CD14-positive monocyte (primary cell): ENCODE measurements at regions not wholly inside any gene's neighbourhood (a gene's known extent, or its start where the extent isn't known, plus 50 kb on each side); places are given as distances from the start of the nearest gene placed in this dataset.

Experiments used
- DNase-seq, 3 donors: peaks; one replicate each; pipeline ENCODE4 v3.0.0-alpha.2; 2011 to 2022
- H2AFZ ChIP-seq: 2 replicates; pipeline ENCODE4 v1.6.0; 2012; ENCODE audit warnings: mild to moderate bottlenecking, low read depth, low read length, inconsistent platforms; ENCODE audit not compliant: insufficient read depth, poor library complexity, severe bottlenecking
- H3K27ac ChIP-seq, 2 donors: 1 replicate in 1 of 2; 2 replicates in 1 of 2; pipeline ENCODE4 v1.5.1; 2012 to 2013; ENCODE audit warnings: low read length in 2 of 2, control low read depth in 1 of 2, inconsistent platforms in 1 of 2, low read depth in 1 of 2, mild to moderate bottlenecking in 1 of 2
- H3K27me3 ChIP-seq, 2 donors: one replicate each; pipeline versions ENCODE4 v1.6.0 to v1.6.1; 2011 to 2013; ENCODE audit warnings: low read length in 2 of 2; ENCODE audit not compliant: control insufficient read depth in 2 of 2, insufficient read depth in 2 of 2
- H3K36me3 ChIP-seq, 2 donors: replicated peaks in 1 of 2; 1 replicate in 1 of 2; 2 replicates in 1 of 2; pipeline versions ENCODE4 v1.5.1 to v1.6.1; 2012 to 2013; ENCODE audit warnings: low read length in 2 of 2, control low read depth in 1 of 2, inconsistent platforms in 1 of 2, mild to moderate bottlenecking in 1 of 2; ENCODE audit not compliant: insufficient read depth in 2 of 2, control insufficient read depth in 1 of 2
- H3K4me1 ChIP-seq, 2 donors: 1 replicate in 1 of 2; 2 replicates in 1 of 2; pipeline versions ENCODE4 v1.5.1 to v1.6.1; 2012 to 2013; ENCODE audit warnings: low read length in 2 of 2, control low read depth in 1 of 2, inconsistent platforms in 1 of 2, mild to moderate bottlenecking in 1 of 2, moderate library complexity in 1 of 2; ENCODE audit not compliant: insufficient read depth in 2 of 2, control insufficient read depth in 1 of 2
- H3K4me2 ChIP-seq: replicated peaks from 2 replicates; pipeline ENCODE3; 2012; ENCODE audit warnings: low read length, moderate library complexity, mild to moderate bottlenecking; ENCODE audit not compliant: poor library complexity, severe bottlenecking; ENCODE audit errors: extremely low read depth
- H3K4me3 ChIP-seq, 3 experiments: fragments of 200-600 bp in 1 of 3; sonication (generic) in 1 of 3; replicated peaks in 1 of 3; 1 replicate in 2 of 3; 2 replicates in 1 of 3; pipeline ENCODE4 v1.5.1; 2011 to 2013; ENCODE audit warnings: low read length in 3 of 3, mild to moderate bottlenecking in 3 of 3, control low read depth in 2 of 3, low read depth in 2 of 3, inconsistent platforms in 1 of 3, moderate library complexity in 1 of 3
- H3K79me2 ChIP-seq: 2 replicates; pipeline ENCODE4 v1.6.0; 2012; ENCODE audit warnings: mild to moderate bottlenecking, control low read depth, inconsistent platforms, low read length, moderate library complexity; ENCODE audit not compliant: insufficient read depth
- H3K9ac ChIP-seq: 2 replicates; pipeline ENCODE4 v1.6.0; 2017; ENCODE audit warnings: low read length, mild to moderate bottlenecking; ENCODE audit not compliant: insufficient read depth, poor library complexity, severe bottlenecking
- H3K9me3 ChIP-seq, 2 donors: replicated peaks in 1 of 2; 1 replicate in 1 of 2; 2 replicates in 1 of 2; pipeline versions ENCODE4 v1.5.1 to v1.6.1; 2012 to 2013; ENCODE audit warnings: low read length in 2 of 2, control low read depth in 1 of 2; ENCODE audit not compliant: control insufficient read depth in 1 of 2, insufficient read depth in 1 of 2
- H4K20me1 ChIP-seq: 2 replicates; pipeline ENCODE4 v1.6.0; 2012; ENCODE audit warnings: mild to moderate bottlenecking, low read length, control low read depth, moderate library complexity; ENCODE audit not compliant: insufficient read depth
- H3K27ac Mint-ChIP-seq, 7 donors: one replicate each; pipeline ENCODE4 v1.8.0; 2020; ENCODE audit warnings: mild to moderate bottlenecking in 7 of 7, mixed read lengths in 7 of 7, moderate library complexity in 6 of 7, inconsistent platforms in 2 of 7
- H3K27me3 Mint-ChIP-seq, 3 donors: one replicate each; pipeline ENCODE4 v1.8.0; 2021 to 2022; ENCODE audit warnings: low read depth in 3 of 3, mild to moderate bottlenecking in 3 of 3, mixed read lengths in 3 of 3, moderate library complexity in 3 of 3, inconsistent platforms in 1 of 3
- H3K36me3 Mint-ChIP-seq, 2 donors: one replicate each; pipeline ENCODE4 v1.8.0; 2020; ENCODE audit warnings: mixed read lengths in 2 of 2, inconsistent platforms in 1 of 2, mild to moderate bottlenecking in 1 of 2
- H3K4me1 Mint-ChIP-seq: one replicate; pipeline ENCODE4 v1.8.0; 2020; ENCODE audit warnings: mild to moderate bottlenecking, mixed read lengths
- H3K4me3 Mint-ChIP-seq, 2 donors: one replicate each; pipeline ENCODE4 v1.8.0; 2020; ENCODE audit warnings: mild to moderate bottlenecking in 2 of 2, mixed read lengths in 2 of 2, moderate library complexity in 1 of 2
- H3K9me3 Mint-ChIP-seq, 7 donors: one replicate each; pipeline ENCODE4 v1.8.0; 2020 to 2022; ENCODE audit warnings: mixed read lengths in 7 of 7, mild to moderate bottlenecking in 6 of 7, moderate library complexity in 6 of 7, inconsistent platforms in 2 of 7
- WGBS: methylation state at CpG from one replicate; pipeline ENCODE4 v1.1.5; 2013; ENCODE audit warnings: missing lambda C conversion rate; ENCODE audit not compliant: insufficient coverage; 5-methylcytosine and 5-hydroxymethylcytosine counted together
- intact Hi-C, 2 donors: fragments of 100-400 bp; cut with micrococcal nuclease; formaldehyde crosslinking; loops; one replicate each; pipeline versions ENCODE4 v1.15.0 to v1.15.1; 2023
- TF ChIP-seq, protein P1 (sequence below): fragments of 200-600 bp; IDR thresholded peaks from one replicate; pipeline ENCODE4 v1.8.0; 2022; ENCODE audit warnings: antibody characterized with exemption, mild to moderate bottlenecking

DNA sequence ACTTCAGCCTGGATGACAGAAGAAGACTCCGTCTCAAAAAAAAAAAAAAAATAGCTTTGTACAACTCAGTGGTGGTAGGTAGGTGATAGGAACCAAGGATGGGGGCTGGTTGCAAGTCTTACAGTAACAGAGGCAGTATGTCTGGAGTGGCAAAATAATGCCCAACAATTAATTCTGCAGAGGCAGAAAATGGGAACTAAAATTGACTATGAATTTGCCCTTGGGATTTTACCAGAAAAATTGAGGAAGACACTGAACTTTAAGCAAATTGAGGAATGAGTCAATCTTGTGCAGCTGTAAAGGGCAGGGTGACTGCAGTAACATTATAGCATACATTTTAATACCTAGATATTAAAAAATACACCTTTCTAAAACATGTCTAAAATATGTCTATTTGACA is 116.1 kb upstream of the FOXN2 start:
- H3K4me2 ChIP-seq, result peak overlapping the region; percentile 28

DNA sequence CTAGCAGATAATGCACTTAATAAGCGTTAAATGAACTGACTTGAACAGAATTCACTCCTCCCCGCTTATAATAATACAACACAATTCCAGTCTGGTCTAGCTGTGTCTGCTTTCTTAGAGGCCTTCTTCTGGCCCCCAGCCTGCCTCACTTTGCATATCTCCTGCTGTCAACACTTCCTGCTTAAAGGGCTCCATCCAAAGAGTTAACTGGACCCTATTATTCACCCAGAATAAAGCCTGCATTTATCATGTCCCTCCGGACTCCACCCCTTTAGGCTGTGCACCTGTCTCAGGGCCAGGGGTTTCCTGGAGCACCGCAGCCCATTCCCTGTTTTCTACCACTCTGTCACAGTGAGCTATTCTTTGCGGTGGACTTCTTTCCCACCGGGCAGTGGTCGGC is 115.4 kb upstream of the FOXN2 start:
- intact Hi-C loops, result no loop called here
- H3K27ac Mint-ChIP-seq, result peak overlapping the region in 5 of 7 donors; percentile 16 to 86 (median 69)
- Histone ChIP-seq H3K79me2 (no peaks in the 10 kb centered on the region), H2AFZ (no peak overlapping the region), H3K27ac (peak overlapping the region in 1 of 2 donors; percentile 18), H3K4me1 (peaks cover 34 to 36% of the 10 kb centered on the region in 2 donors), H3K27me3 (no peaks in the 10 kb centered on the region), H3K9me3 (no peaks in the 10 kb centered on the region), H4K20me1 (no peaks in the 10 kb centered on the region), H3K4me3 (peak overlapping the region in 1 of 3 experiments; percentile 15), H3K36me3 (no peaks in the 10 kb centered on the region), H3K4me2 (no peak overlapping the region), H3K9ac (no peak overlapping the region)
- no peak for DNase-seq
- TF ChIP-seq, protein P1, sequence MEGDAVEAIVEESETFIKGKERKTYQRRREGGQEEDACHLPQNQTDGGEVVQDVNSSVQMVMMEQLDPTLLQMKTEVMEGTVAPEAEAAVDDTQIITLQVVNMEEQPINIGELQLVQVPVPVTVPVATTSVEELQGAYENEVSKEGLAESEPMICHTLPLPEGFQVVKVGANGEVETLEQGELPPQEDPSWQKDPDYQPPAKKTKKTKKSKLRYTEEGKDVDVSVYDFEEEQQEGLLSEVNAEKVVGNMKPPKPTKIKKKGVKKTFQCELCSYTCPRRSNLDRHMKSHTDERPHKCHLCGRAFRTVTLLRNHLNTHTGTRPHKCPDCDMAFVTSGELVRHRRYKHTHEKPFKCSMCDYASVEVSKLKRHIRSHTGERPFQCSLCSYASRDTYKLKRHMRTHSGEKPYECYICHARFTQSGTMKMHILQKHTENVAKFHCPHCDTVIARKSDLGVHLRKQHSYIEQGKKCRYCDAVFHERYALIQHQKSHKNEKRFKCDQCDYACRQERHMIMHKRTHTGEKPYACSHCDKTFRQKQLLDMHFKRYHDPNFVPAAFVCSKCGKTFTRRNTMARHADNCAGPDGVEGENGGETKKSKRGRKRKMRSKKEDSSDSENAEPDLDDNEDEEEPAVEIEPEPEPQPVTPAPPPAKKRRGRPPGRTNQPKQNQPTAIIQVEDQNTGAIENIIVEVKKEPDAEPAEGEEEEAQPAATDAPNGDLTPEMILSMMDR, result no peak
- no peak overlapping the region for H3K4me3 Mint-ChIP-seq
- H3K4me1 Mint-ChIP-seq, result peaks cover 38% of the 10 kb centered on the region
- peaks cover 0 to 4% of the 10 kb centered on the region in 2 donors for H3K36me3 Mint-ChIP-seq
- H3K9me3 Mint-ChIP-seq, result no peaks in the 10 kb centered on the region
- H3K27me3 Mint-ChIP-seq, result peaks cover 0 to 4% (median 2%) of the 10 kb centered on the region in 3 donors
- 91% methylated on average over 7 of the region's 7 CpGs for WGBS

More for the DNA sequence above, 116.1 kb upstream of the FOXN2 start:
- Histone ChIP-seq H3K36me3 (no peaks in the 10 kb centered on the region), H3K27ac (no peak overlapping the region), H3K4me1 (peaks cover 34 to 36% of the 10 kb centered on the region in 2 donors), H3K9me3 (no peaks in the 10 kb centered on the region), H3K79me2 (no peaks in the 10 kb centered on the region), H3K4me3 (peak overlapping the region in 1 of 3 experiments; percentile 15), H3K9ac (no peak overlapping the region), H2AFZ (no peak overlapping the region), H3K27me3 (no peaks in the 10 kb centered on the region), H4K20me1 (no peaks in the 10 kb centered on the region)
- Mint-ChIP-seq H3K36me3 (peaks cover 0 to 4% of the 10 kb centered on the region in 2 donors), H3K9me3 (no peaks in the 10 kb centered on the region), H3K27me3 (peaks cover 0 to 5% (median 4%) of the 10 kb centered on the region in 3 donors), H3K4me3 (peak overlapping the region in 1 of 2 donors; percentile 63), H3K4me1 (peaks cover 38% of the 10 kb centered on the region), H3K27ac (peak overlapping the region in 6 of 7 donors; percentile 14 to 83 (median 63))
- TF ChIP-seq, protein P1, result no peak
- intact Hi-C loops, result no loop called here
- no CpG with 5 or more reads among the region's 1 CpG for WGBS
- DNase-seq, result peak; percentile 48 to 72 (median 72)
